AG04449 (cell line): ENCODE measurements at regions not wholly inside any gene's neighbourhood (a gene's known extent, or its start where the extent isn't known, plus 50 kb on each side); places are given as distances from the start of the nearest gene placed in this dataset.

Experiments used
- CTCF ChIA-PET: fragments of 350-600 bp; formaldehyde crosslinking; extraction: SDS; loops from one replicate; lab custom pipeline; 2021; ENCODE audit warnings: antibody characterized with exemption; lab: Yijun Ruan, JAX
- POLR2A ChIA-PET: fragments of 400-600, 350-600 bp; formaldehyde crosslinking; extraction: SDS; loops from one replicate; lab custom pipeline; 2020; ENCODE audit warnings: antibody characterized with exemption, inconsistent platforms; lab: Yijun Ruan, JAX
- DNase-seq: peaks from one replicate; pipeline ENCODE4 v3.0.0-alpha.2; 2010; ENCODE audit warnings: low read depth, low spot score
- H3K4me3 ChIP-seq: 2 replicates; pipeline ENCODE4 v1.5.1; 2011; ENCODE audit warnings: low read depth, mild to moderate bottlenecking, control low read depth, low read length
- CTCF ChIP-seq: IDR thresholded peaks from one replicate; pipeline ENCODE4 v1.5.1; 2011; ENCODE audit warnings: mild to moderate bottlenecking, moderate library complexity, low read length, control low read depth, inconsistent platforms; ENCODE audit not compliant: insufficient read depth; ENCODE audit errors: missing control alignments

DNA sequence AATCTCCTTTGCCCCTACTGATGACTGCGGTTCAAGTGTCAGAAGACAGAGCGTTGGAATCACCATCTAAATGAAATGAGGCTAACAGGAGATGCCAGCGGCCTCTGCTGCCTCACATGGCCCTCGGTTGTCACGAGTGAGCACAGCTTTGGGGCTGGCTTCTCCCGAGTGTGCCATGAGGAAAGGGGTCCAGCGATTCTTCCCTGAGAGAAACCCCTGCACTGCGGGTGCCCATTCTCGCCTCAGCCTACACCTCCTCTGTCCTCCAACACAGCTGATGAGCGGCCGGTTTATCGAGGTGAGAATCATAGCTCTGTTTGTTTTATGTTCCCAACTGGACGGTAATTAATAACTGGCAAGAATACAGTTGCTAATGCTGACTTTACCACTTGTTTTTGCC is 144.7 kb upstream of the RPS6KA2 start:
- ChIA-PET POLR2A (no interaction called here), CTCF (interaction anchor here (1.3 to 14.4 kb wide), 7 partner anchors 11 to 217 kb away, joined by 3 to 163 read pairs (median 5); no protein-coding TSS in a partner anchor)
- DNase-seq: no peak
- no peak for TF ChIP-seq CTCF
- H3K4me3 ChIP-seq: no peak overlapping the region

- ChIA-PET CTCF (interaction anchor here (0.7 to 14.4 kb wide), 10 partner anchors 8 to 410 kb away, joined by 3 to 163 read pairs (median 4); no protein-coding TSS in a partner anchor), POLR2A (no interaction called here)
- TF ChIP-seq CTCF: peak; percentile 27
Observed at GRCh38 chr6:166770216-166771116, 143.4 kb upstream of the RPS6KA2 start.

GRCh38 chr6:166769648-166770047 is 142.6 kb upstream of the RPS6KA2 start:
- ChIA-PET CTCF (interaction anchor here (1.1 to 14.4 kb wide), 7 partner anchors 9 to 409 kb away, joined by 3 to 163 read pairs (median 6); no protein-coding TSS in a partner anchor), POLR2A (no interaction called here)
- no peak for DNase-seq
- H3K4me3 ChIP-seq: no peak overlapping the region
- no peak for TF ChIP-seq CTCF

More at GRCh38 chr6:166770216-166771116, 143.4 kb upstream of the RPS6KA2 start:
- no peak overlapping the region for H3K4me3 ChIP-seq
- no peak for DNase-seq

GRCh38 chr6:166768761-166769160 is 141.7 kb upstream of the RPS6KA2 start:
- H3K4me3 ChIP-seq: no peak overlapping the region
- no peak for DNase-seq
- POLR2A ChIA-PET: no interaction called here
- CTCF ChIA-PET: interaction anchor here (1.9 kb wide), 1 partner anchor 10 kb away, joined by 6 read pairs; no protein-coding TSS in a partner anchor
- no peak for TF ChIP-seq CTCF

GRCh38 chr6:166767230-166767629 is 140.2 kb upstream of the RPS6KA2 start:
- no peak overlapping the region for H3K4me3 ChIP-seq
- TF ChIP-seq CTCF: no peak
- ChIA-PET CTCF (interaction anchor here (0.8 to 3.2 kb wide), 2 partner anchors 8 to 10 kb away, joined by 3 to 29 read pairs; no protein-coding TSS in a partner anchor), POLR2A (no interaction called here)
- DNase-seq: no peak

- H3K4me3 ChIP-seq: no peak overlapping the region
- DNase-seq: no peak
- CTCF ChIA-PET: interaction anchor here (0.8 to 3.2 kb wide), 2 partner anchors 8 to 10 kb away, joined by 3 to 29 read pairs; no protein-coding TSS in a partner anchor
- no peak for TF ChIP-seq CTCF
- POLR2A ChIA-PET: no interaction called here
Observed at GRCh38 chr6:166766769-166767168, 139.7 kb upstream of the RPS6KA2 start.
